ENCODE measurements at regions not wholly inside any gene's neighbourhood (a gene's known extent, or its start where the extent isn't known, plus 50 kb on each side); places are given as distances from the start of the nearest gene placed in this dataset.
A peak's percentile ranks its signal among the peaks of the same experiment; 100 is the strongest.

- peak; percentile 66 for TF ChIP-seq CTCF (IDR thresholded peaks at IDR 0.05; ENCODE audit: insufficient read depth, low read depth, low read length)
- no peak for TF ChIP-seq EZH2 (IDR thresholded peaks at IDR 0.05; ENCODE audit: insufficient read depth, low read length)
These were observed 63.8 kb upstream of the IRF2 start for GRCh38 chr4:184538023-184538599.
